GM12878 (cell line): ENCODE measurements at regions not wholly inside any gene's neighbourhood (a gene's known extent, or its start where the extent isn't known, plus 50 kb on each side); places are given as distances from the start of the nearest gene placed in this dataset.

Experiments
- ATAC-seq: fragments of 200-7000 bp; cut with Tn5 transposase; 3 replicates; pipeline ENCODE4 v1.9.1; 2020; ENCODE audit warnings: mild to moderate bottlenecking, moderate library complexity
- BruUV-seq: library from RNA; stranded (reverse); fragments of 400-500 nt; replicated peaks from 2 replicates; lab custom pipeline; 2021; lab: Mats Ljungman, UMichigan
- CTCF ChIA-PET: fragments of 300-600 bp; sonication (Branson Sonifier 250); formaldehyde crosslinking; extraction: SDS; loops from one replicate; lab custom pipeline; 2021; ENCODE audit warnings: inconsistent platforms; lab: Yijun Ruan, JAX
- POLR2A ChIA-PET: fragments of 350-600 bp; formaldehyde crosslinking; extraction: SDS; loops from one replicate; lab custom pipeline; 2021; ENCODE audit warnings: inconsistent platforms; lab: Charles Lee
- RAD21 ChIA-PET: fragments of 300-600 bp; sonication (Branson Sonifier 250); formaldehyde crosslinking; loops from one replicate; lab custom pipeline; 2023; ENCODE audit warnings: antibody characterized with exemption; ENCODE audit not compliant: unreplicated experiment; lab: Charles Lee
- SMC1A ChIA-PET: fragments of 300-600 bp; sonication (Branson Sonifier 250); formaldehyde crosslinking; loops from one replicate; lab custom pipeline; 2023; ENCODE audit not compliant: unreplicated experiment, uncharacterized antibody; lab: Charles Lee
- DNase-seq: peaks from one replicate; pipeline ENCODE4 v3.0.0-alpha.2; 2011; ENCODE audit warnings: low read depth, low spot score
- FAIRE-seq: peaks from 3 replicates; lab custom pipeline; 2011; peaks lifted over from hg19 to GRCh38; lab: Jason Lieb, UNC
- H2AFZ ChIP-seq: 2 replicates; pipeline ENCODE4 v1.6.0; 2011; ENCODE audit warnings: low read depth, low read length, control low read depth; ENCODE audit not compliant: control insufficient read depth
- H3K27ac ChIP-seq: 2 replicates; pipeline ENCODE4 v1.5.1; 2011; ENCODE audit warnings: control low read depth; ENCODE audit not compliant: control insufficient read depth, insufficient read depth
- H3K27me3 ChIP-seq, 2 experiments: replicated peaks in 1 of 2; 2 replicates each; pipeline versions ENCODE4 v1.6.0 to v1.6.1; 2011; ENCODE audit warnings: low read length in 1 of 2; ENCODE audit not compliant: control insufficient read depth in 2 of 2, insufficient read depth in 2 of 2
- H3K36me3 ChIP-seq, 2 experiments: 2 replicates each; pipeline ENCODE4 v1.5.1; 2011; ENCODE audit warnings: low read length in 1 of 2; ENCODE audit not compliant: control insufficient read depth in 2 of 2, insufficient read depth in 2 of 2
- H3K4me1 ChIP-seq: 2 replicates; pipeline ENCODE4 v1.6.1; 2011; ENCODE audit warnings: mild to moderate bottlenecking, low read length, moderate library complexity, mixed read lengths; ENCODE audit not compliant: control insufficient read depth, insufficient read depth
- H3K4me2 ChIP-seq: 2 replicates; pipeline ENCODE4 v1.6.0; 2011; ENCODE audit warnings: control low read depth; ENCODE audit not compliant: control insufficient read depth, insufficient read depth
- H3K4me3 ChIP-seq: fragments of 200-600 bp; sonication (generic); 2 replicates; pipeline ENCODE4 v1.5.1; 2016
- H3K79me2 ChIP-seq: 2 replicates; pipeline ENCODE4 v1.6.0; 2011; ENCODE audit warnings: low read length; ENCODE audit not compliant: control insufficient read depth, insufficient read depth
- H3K9ac ChIP-seq: 2 replicates; pipeline ENCODE4 v1.8.0; 2011; ENCODE audit warnings: low read length, control low read depth, mixed read lengths; ENCODE audit not compliant: control insufficient read depth, insufficient read depth
- H3K9me3 ChIP-seq: replicated peaks from 3 replicates; pipeline ENCODE4 v1.5.1; 2011; ENCODE audit warnings: mild to moderate bottlenecking, low read length; ENCODE audit not compliant: control insufficient read depth, insufficient read depth
- H4K20me1 ChIP-seq: 2 replicates; pipeline ENCODE4 v1.6.0; 2011; ENCODE audit not compliant: control insufficient read depth, insufficient read depth
- ASH2L ChIP-seq: fragments of 300-600, 200-600 bp; sonication (generic); IDR thresholded peaks from 2 replicates; pipeline ENCODE4 v1.6.1; 2017; ENCODE audit warnings: low read depth, mild to moderate bottlenecking, borderline replicate concordance
- ATF7 ChIP-seq: fragments of 450-650 bp; IDR thresholded peaks from 2 replicates; pipeline ENCODE4 v1.6.1; 2016; ENCODE audit warnings: low read depth, mild to moderate bottlenecking
- JUND ChIP-seq: IDR thresholded peaks from 2 replicates; pipeline ENCODE4 v1.6.1; 2012; ENCODE audit warnings: low read depth, mild to moderate bottlenecking, low read length, improper control_type of control experiment, moderate library complexity
- MTA3 ChIP-seq: IDR thresholded peaks from 2 replicates; pipeline ENCODE4 v1.6.1; 2012; ENCODE audit warnings: low read length, inconsistent platforms, borderline replicate concordance
- POLR2AphosphoS5 ChIP-seq: IDR thresholded peaks from 2 replicates; pipeline ENCODE4 v1.6.1; 2011; ENCODE audit warnings: mild to moderate bottlenecking, low read length, inconsistent platforms
- RAD21 ChIP-seq: IDR thresholded peaks from 2 replicates; pipeline ENCODE4 v1.6.1; 2011; ENCODE audit warnings: mild to moderate bottlenecking, low read depth, low read length, moderate library complexity; ENCODE audit not compliant: insufficient read depth
- SMAD1 ChIP-seq: fragments of 450-650 bp; IDR thresholded peaks from 2 replicates; pipeline ENCODE4 v1.6.1; 2018; ENCODE audit warnings: mild to moderate bottlenecking, low read depth; ENCODE audit not compliant: partially characterized antibody
- SMAD5 ChIP-seq: IDR thresholded peaks from 2 replicates; pipeline ENCODE4 v1.6.1; 2016; ENCODE audit warnings: antibody characterized with exemption, low read depth
- STAT3 ChIP-seq: IDR thresholded peaks from 2 replicates; pipeline ENCODE4 v1.6.1; 2011; ENCODE audit warnings: low read depth, low read length, improper control_type of control experiment
- TBL1XR1 ChIP-seq: IDR thresholded peaks from 2 replicates; pipeline ENCODE4 v1.6.1; 2012; ENCODE audit warnings: low read depth, low read length, improper control_type of control experiment
- ZNF622 ChIP-seq: fragments of 450-650 bp; IDR thresholded peaks from 2 replicates; pipeline ENCODE4 v1.6.1; 2017; ENCODE audit warnings: mild to moderate bottlenecking, inconsistent platforms
- ZSCAN29 ChIP-seq: fragments of 450-650 bp; IDR thresholded peaks from 2 replicates; pipeline ENCODE4 v1.6.1; 2017; ENCODE audit warnings: mild to moderate bottlenecking, moderate library complexity
- WGBS: methylation state at CpG from one replicate; pipeline ENCODE4 v1.1.6; 2016; ENCODE audit warnings: low lambda C conversion rate; ENCODE audit not compliant: insufficient replicate concordance, insufficient coverage; ENCODE audit errors: missing lambda C conversion rate; 5-methylcytosine and 5-hydroxymethylcytosine counted together
- in situ Hi-C: fragments of 300-500 bp; cut with MboI; formaldehyde crosslinking; loops from 9 replicates; pipeline ENCODE4 v1.14.3; 2018; ENCODE audit warnings: mixed read lengths
- intact Hi-C: fragments of 100-400 bp; cut with micrococcal nuclease; formaldehyde crosslinking; loops from one replicate; pipeline ENCODE4 v1.14.2; 2022; ENCODE audit not compliant: unreplicated experiment
- TF ChIP-seq, protein P1 (sequence below): fragments of 450-650 bp; IDR thresholded peaks from 2 replicates; pipeline ENCODE4 v1.6.1; 2014; ENCODE audit warnings: mild to moderate bottlenecking
- TF ChIP-seq, protein P2 (sequence below): IDR thresholded peaks from 2 replicates; pipeline ENCODE4 v1.6.1; 2011; ENCODE audit warnings: low read depth, mild to moderate bottlenecking, low read length, moderate library complexity, borderline replicate concordance; ENCODE audit errors: extremely low read depth

DNA sequence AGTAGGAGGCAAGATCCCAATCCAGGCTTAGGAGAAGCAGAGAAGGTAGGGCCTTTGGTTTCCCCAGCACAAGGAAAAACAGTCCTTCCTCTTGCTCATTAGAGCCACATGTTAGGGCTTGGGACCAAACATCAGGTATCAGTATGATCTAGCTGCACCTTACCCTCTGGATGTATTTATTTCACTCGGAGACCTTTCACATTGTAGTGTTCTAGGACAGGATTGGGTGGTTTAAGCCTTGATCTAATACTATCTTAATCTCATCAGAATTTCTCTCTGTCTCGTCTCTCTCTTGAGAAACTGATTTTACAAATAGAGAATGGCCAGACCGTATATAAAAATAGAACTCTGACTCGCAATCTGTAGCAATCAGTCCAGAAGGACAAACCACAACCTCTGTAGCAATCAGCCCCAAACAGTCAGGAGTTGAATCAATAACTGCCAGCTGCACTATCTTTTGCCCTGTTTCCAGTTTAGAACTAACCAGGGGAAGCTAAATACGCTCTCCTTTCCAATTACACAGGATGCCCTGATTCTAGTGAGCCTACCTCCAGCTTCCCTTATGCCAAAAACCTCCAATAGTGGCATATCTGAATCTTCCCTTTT is 207.1 kb downstream of the TDRD15 start:
- RAD21 ChIA-PET = no interaction called here

More for the DNA sequence above, 207.1 kb downstream of the TDRD15 start:
- intact Hi-C loops = no loop called here
- Histone ChIP-seq H3K27ac (no peak overlapping the region), H2AFZ (no peak overlapping the region)
- DNase-seq = no peak
- TF ChIP-seq SMAD1 (no peak), JUND (no peak), ZSCAN29 (no peak), MTA3 (no peak), POLR2AphosphoS5 (no peak), ZNF622 (no peak), SMAD5 (no peak), STAT3 (no peak), ATF7 (no peak), ASH2L (no peak), RAD21 (no peak), TBL1XR1 (no peak)
- TF ChIP-seq, protein P1, sequence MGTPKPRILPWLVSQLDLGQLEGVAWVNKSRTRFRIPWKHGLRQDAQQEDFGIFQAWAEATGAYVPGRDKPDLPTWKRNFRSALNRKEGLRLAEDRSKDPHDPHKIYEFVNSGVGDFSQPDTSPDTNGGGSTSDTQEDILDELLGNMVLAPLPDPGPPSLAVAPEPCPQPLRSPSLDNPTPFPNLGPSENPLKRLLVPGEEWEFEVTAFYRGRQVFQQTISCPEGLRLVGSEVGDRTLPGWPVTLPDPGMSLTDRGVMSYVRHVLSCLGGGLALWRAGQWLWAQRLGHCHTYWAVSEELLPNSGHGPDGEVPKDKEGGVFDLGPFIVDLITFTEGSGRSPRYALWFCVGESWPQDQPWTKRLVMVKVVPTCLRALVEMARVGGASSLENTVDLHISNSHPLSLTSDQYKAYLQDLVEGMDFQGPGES = no peak
- TF ChIP-seq, protein P2, sequence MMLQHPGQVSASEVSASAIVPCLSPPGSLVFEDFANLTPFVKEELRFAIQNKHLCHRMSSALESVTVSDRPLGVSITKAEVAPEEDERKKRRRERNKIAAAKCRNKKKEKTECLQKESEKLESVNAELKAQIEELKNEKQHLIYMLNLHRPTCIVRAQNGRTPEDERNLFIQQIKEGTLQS = no peak
- TF ChIP-seq, all 136 proteins: peak for 0
- H3K27me3 ChIP-seq = no peaks in the 10 kb centered on the region
- FAIRE-seq (no peak), ATAC-seq (no peak)
- H3K4me1 ChIP-seq = no peaks in the 10 kb centered on the region
- no peaks in the 10 kb centered on the region for H3K36me3 ChIP-seq
- no peaks in the 10 kb centered on the region for H3K79me2 ChIP-seq
- H3K9ac ChIP-seq = no peak overlapping the region
- WGBS = 8% methylated on average over 5 of the region's 5 CpGs
- ChIA-PET SMC1A (interaction anchor here (1.0 kb wide), 1 partner anchor 9 kb away, joined by 4 read pairs; no protein-coding TSS in a partner anchor), POLR2A (no interaction called here), CTCF (interaction anchor here (0.7 kb wide), 1 partner anchor 14 kb away, joined by 3 read pairs; no protein-coding TSS in a partner anchor)
- H3K4me2 ChIP-seq = no peak overlapping the region
- no peaks in the 10 kb centered on the region for H4K20me1 ChIP-seq
- H3K9me3 ChIP-seq = no peaks in the 10 kb centered on the region
- no TSS peak for BruUV-seq
- in situ Hi-C loops = no loop called here
- no peak overlapping the region for H3K4me3 ChIP-seq
